ENCODE measurements at regions not wholly inside any gene's neighbourhood (a gene's known extent, or its start where the extent isn't known, plus 50 kb on each side); places are given as distances from the start of the nearest gene placed in this dataset.

GRCh38 chr11:121938076-121938475 lies 177.9 kb downstream of the BLID start:
- Histone ChIP-seq H2AFZ (no peak overlapping the region), H3K27me3 (no peaks in the 10 kb centered on the region), H3K9me3 (ENCODE audit: low read depth) (no peaks in the 10 kb centered on the region), H3K9me2 (replicated peaks; ENCODE audit: insufficient read depth) (no peaks in the 10 kb centered on the region), H3K4me3 (no peak overlapping the region), H4K20me1 (ENCODE audit: insufficient read depth, poor library complexity, severe bottlenecking) (no peaks in the 10 kb centered on the region), H3K4me1 (ENCODE audit: insufficient read depth) (no peaks in the 10 kb centered on the region), H3K27ac (no peak overlapping the region), H3K4me2 (no peak overlapping the region), H3K79me2 (no peaks in the 10 kb centered on the region), H3K36me3 (replicated peaks; ENCODE audit: insufficient read depth, low read depth) (peaks cover 3% of the 10 kb centered on the region)
- no peak for DNase-seq (ENCODE audit: low spot score)
- no peak for TF ChIP-seq EZH2phosphoT487 (IDR thresholded peaks at IDR 0.05; ENCODE audit: low read depth, severe bottlenecking, unreplicated experiment)
- TF ChIP-seq CTCF (IDR thresholded peaks at IDR 0.05; ENCODE audit: poor library complexity) = no peak
- WGBS (ENCODE audit: low lambda C conversion rate, missing lambda C conversion rate) = 81% methylated on average over 2 of the region's 2 CpGs

- Histone ChIP-seq H3K4me2 (no peak overlapping the region), H3K79me2 (no peaks in the 10 kb centered on the region), H3K9me2 (replicated peaks; ENCODE audit: insufficient read depth) (no peaks in the 10 kb centered on the region), H3K9me3 (ENCODE audit: low read depth) (no peaks in the 10 kb centered on the region), H3K27ac (peak overlapping the region; percentile 71), H3K4me1 (ENCODE audit: insufficient read depth) (peaks cover 6% of the 10 kb centered on the region), H2AFZ (no peak overlapping the region), H3K27me3 (no peaks in the 10 kb centered on the region), H3K4me3 (no peak overlapping the region), H3K36me3 (replicated peaks; ENCODE audit: insufficient read depth, low read depth) (peaks cover 3% of the 10 kb centered on the region), H4K20me1 (ENCODE audit: insufficient read depth, poor library complexity, severe bottlenecking) (no peaks in the 10 kb centered on the region)
- TF ChIP-seq CTCF (IDR thresholded peaks at IDR 0.05; ENCODE audit: poor library complexity) (no peak), EZH2phosphoT487 (IDR thresholded peaks at IDR 0.05; ENCODE audit: low read depth, severe bottlenecking, unreplicated experiment) (no peak), EZH2 (IDR thresholded peaks at IDR 0.05; ENCODE audit: borderline replicate concordance) (no peak)
- DNase-seq (ENCODE audit: low spot score) = no peak
- WGBS (ENCODE audit: low lambda C conversion rate, missing lambda C conversion rate) = 88% methylated on average over 5 of the region's 5 CpGs
These were observed 179.1 kb downstream of the BLID start for GRCh38 chr11:121936781-121937447.

GRCh38 chr11:121936370-121936769 lies 179.6 kb downstream of the BLID start:
- H3K27ac ChIP-seq = peak overlapping the region; percentile 71
- WGBS (ENCODE audit: low lambda C conversion rate, missing lambda C conversion rate) = 45% methylated on average over 1 of the region's 1 CpG
- no peaks in the 10 kb centered on the region for H4K20me1 ChIP-seq (ENCODE audit: insufficient read depth, poor library complexity, severe bottlenecking)
- no peaks in the 10 kb centered on the region for H3K27me3 ChIP-seq
- TF ChIP-seq EZH2 (IDR thresholded peaks at IDR 0.05; ENCODE audit: borderline replicate concordance) (no peak), CTCF (IDR thresholded peaks at IDR 0.05; ENCODE audit: poor library complexity) (no peak), EZH2phosphoT487 (IDR thresholded peaks at IDR 0.05; ENCODE audit: low read depth, severe bottlenecking, unreplicated experiment) (no peak)
- H3K4me3 ChIP-seq = no peak overlapping the region
- peaks cover 11% of the 10 kb centered on the region for H3K4me1 ChIP-seq (ENCODE audit: insufficient read depth)
- no peaks in the 10 kb centered on the region for H3K9me3 ChIP-seq (ENCODE audit: low read depth)
- no peaks in the 10 kb centered on the region for H3K9me2 ChIP-seq (replicated peaks; ENCODE audit: insufficient read depth)
- no peaks in the 10 kb centered on the region for H3K79me2 ChIP-seq
- H3K4me2 ChIP-seq = no peak overlapping the region
- peak; percentile 15 for DNase-seq (ENCODE audit: low spot score)
- H2AFZ ChIP-seq = no peak overlapping the region
- peaks cover 3% of the 10 kb centered on the region for H3K36me3 ChIP-seq (replicated peaks; ENCODE audit: insufficient read depth, low read depth)

Measured in hepatocyte (in vitro differentiated cells).